Stimulated activated CD4-positive, alpha-beta T cell treated with anti-CD3 and anti-CD28 coated beads, TNF-alpha, amount 100 ng/mL, for 24 hours (primary cell): ENCODE measurements at regions not wholly inside any gene's neighbourhood (a gene's known extent, or its start where the extent isn't known, plus 50 kb on each side); places are given as distances from the start of the nearest gene placed in this dataset.

Source experiments
- DNase-seq, 3 experiments: peaks; one replicate each; pipeline ENCODE4 v3.0.0-alpha.2; 2020; ENCODE audit warnings: low read depth in 3 of 3

GRCh38 chr15:69980341-69981059 is 117.2 kb downstream of the TLE3 start:
- DNase-seq: no peak

- no peak for DNase-seq
These were observed 115.7 kb downstream of the TLE3 start for GRCh38 chr15:69982037-69982436.

GRCh38 chr15:69983696-69984265 is 113.9 kb downstream of the TLE3 start:
- no peak for DNase-seq

GRCh38 chr15:69987492-69988489 is 109.9 kb downstream of the TLE3 start:
- DNase-seq: no peak

- no peak for DNase-seq
These were observed 109.0 kb downstream of the TLE3 start for GRCh38 chr15:69988541-69989225.

- DNase-seq: no peak
These were observed 106.9 kb downstream of the TLE3 start for GRCh38 chr15:69990566-69991421.

- DNase-seq: no peak
These were observed 106.2 kb downstream of the TLE3 start for GRCh38 chr15:69991551-69991980.

GRCh38 chr15:69992348-69992747 is 105.4 kb downstream of the TLE3 start:
- no peak for DNase-seq

GRCh38 chr15:69994429-69995205 is 103.1 kb downstream of the TLE3 start:
- DNase-seq: no peak

GRCh38 chr15:69996321-69997160 is 101.2 kb downstream of the TLE3 start:
- no peak for DNase-seq

GRCh38 chr15:69997161-69997485 is 100.6 kb downstream of the TLE3 start:
- DNase-seq: no peak
